Astrocyte (in vitro differentiated cells and primary cell): ENCODE measurements at regions not wholly inside any gene's neighbourhood (a gene's known extent, or its start where the extent isn't known, plus 50 kb on each side); places are given as distances from the start of the nearest gene placed in this dataset.

ENCODE experiments used
- CTCF ChIP-seq: IDR thresholded peaks from 2 replicates; pipeline ENCODE4 v1.5.1; 2011; ENCODE audit warnings: low read depth, mild to moderate bottlenecking, inconsistent platforms, low read length, moderate library complexity; ENCODE audit not compliant: insufficient read depth
- EZH2 ChIP-seq: IDR thresholded peaks from 2 replicates; pipeline ENCODE4 v1.6.1; 2012; ENCODE audit warnings: mild to moderate bottlenecking, low read length, inconsistent platforms; ENCODE audit not compliant: insufficient read depth

GRCh38 chr15:69593981-69594966, 141.7 kb downstream of the RPLP1 start:
- no peak for TF ChIP-seq CTCF
- TF ChIP-seq EZH2 = no peak
